Mesothelial cell of epicardium (in vitro differentiated cells): ENCODE measurements at regions not wholly inside any gene's neighbourhood (a gene's known extent, or its start where the extent isn't known, plus 50 kb on each side); places are given as distances from the start of the nearest gene placed in this dataset.
A peak's percentile ranks its signal among the peaks of the same experiment; 100 is the strongest.

Experiments used
- DNase-seq, 2 experiments: peaks; one replicate each; pipeline ENCODE4 v3.0.0; 2021; ENCODE audit warnings: low spot score in 2 of 2; ENCODE audit not compliant: unreplicated experiment in 2 of 2
- H3K27ac Mint-ChIP-seq: 2 replicates; pipeline ENCODE4 v1.8.0; 2021; ENCODE audit warnings: mixed read lengths
- H3K27me3 Mint-ChIP-seq: 2 replicates; pipeline ENCODE4 v1.8.0; 2021; ENCODE audit warnings: low read depth, mixed read lengths
- H3K36me3 Mint-ChIP-seq: 2 replicates; pipeline ENCODE4 v1.8.0; 2021; ENCODE audit warnings: mixed read lengths
- H3K4me1 Mint-ChIP-seq: 2 replicates; pipeline ENCODE4 v1.8.0; 2021; ENCODE audit warnings: mixed read lengths
- H3K4me3 Mint-ChIP-seq: 2 replicates; pipeline ENCODE4 v1.8.0; 2021; ENCODE audit warnings: mild to moderate bottlenecking, moderate library complexity, mixed read lengths
- H3K9me3 Mint-ChIP-seq: 2 replicates; pipeline ENCODE4 v1.8.0; 2021; ENCODE audit warnings: mixed read lengths
- CTCF ChIP-seq: fragments of 200-600 bp; sonication (generic); IDR thresholded peaks from one replicate; pipeline ENCODE4 v1.5.0; 2021; ENCODE audit warnings: antibody characterized with exemption; ENCODE audit not compliant: unreplicated experiment

- Mint-ChIP-seq H3K27ac (no peak overlapping the region), H3K9me3 (no peaks in the 10 kb centered on the region), H3K27me3 (no peaks in the 10 kb centered on the region), H3K4me3 (no peak overlapping the region), H3K4me1 (peaks cover 33% of the 10 kb centered on the region), H3K36me3 (no peaks in the 10 kb centered on the region)
- DNase-seq, result no peak
- no peak for TF ChIP-seq CTCF
Observed at GRCh38 chr14:27072589-27072988, 474.8 kb upstream of the NOVA1 start.

DNA sequence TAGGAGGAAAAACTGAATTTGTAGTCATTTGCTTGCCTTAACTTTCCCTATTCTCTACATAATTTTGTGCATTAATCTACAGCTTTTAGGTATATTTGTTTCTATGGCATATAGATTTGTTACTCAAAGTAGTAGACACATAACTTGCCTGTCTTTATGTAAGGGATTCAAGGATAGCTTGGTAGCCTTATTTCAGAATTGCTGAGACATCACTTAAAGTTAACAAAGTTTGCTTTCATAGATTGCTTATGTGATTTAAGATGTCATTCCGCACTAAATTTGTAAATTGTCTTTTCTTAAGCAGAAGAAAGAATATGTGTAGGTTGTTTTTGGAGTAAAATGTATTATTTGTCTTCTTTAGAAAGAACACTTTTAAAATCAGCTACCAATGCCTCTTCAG lies 477.7 kb upstream of the NOVA1 start:
- H3K9me3 Mint-ChIP-seq, result peaks cover 7% of the 10 kb centered on the region
- DNase-seq, result no peak
- no peak for TF ChIP-seq CTCF
- no peak overlapping the region for H3K4me3 Mint-ChIP-seq
- no peaks in the 10 kb centered on the region for H3K27me3 Mint-ChIP-seq
- peaks cover 44% of the 10 kb centered on the region for H3K4me1 Mint-ChIP-seq
- H3K27ac Mint-ChIP-seq, result no peak overlapping the region
- H3K36me3 Mint-ChIP-seq, result no peaks in the 10 kb centered on the region

- Mint-ChIP-seq H3K4me1 (peaks cover 44% of the 10 kb centered on the region), H3K9me3 (peaks cover 7% of the 10 kb centered on the region), H3K4me3 (no peak overlapping the region), H3K27me3 (no peaks in the 10 kb centered on the region), H3K36me3 (no peaks in the 10 kb centered on the region), H3K27ac (peak overlapping the region; percentile 28)
- no peak for DNase-seq
- TF ChIP-seq CTCF, result no peak
Observed at GRCh38 chr14:27077214-27077613, 479.4 kb upstream of the NOVA1 start.

DNA sequence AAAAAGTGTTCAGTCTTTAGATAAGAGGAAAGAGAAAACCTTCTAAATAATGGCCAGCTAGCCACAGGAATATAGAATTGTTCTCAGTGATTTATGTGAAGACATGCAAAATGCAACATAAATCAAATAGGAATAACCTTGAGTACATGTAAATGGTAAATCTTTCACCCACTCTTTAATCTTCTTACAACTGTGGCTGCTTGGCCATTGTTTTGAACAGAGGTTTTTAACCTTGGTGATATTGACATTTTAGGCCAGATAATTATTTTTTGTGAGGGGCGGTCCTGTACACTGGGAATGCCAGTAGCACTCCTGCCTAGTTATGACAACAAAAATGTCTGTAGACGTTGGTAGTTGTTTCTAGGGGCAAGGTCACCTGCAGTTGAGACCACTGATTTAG lies 479.9 kb upstream of the NOVA1 start:
- DNase-seq, result no peak
- H3K4me1 Mint-ChIP-seq, result peaks cover 44% of the 10 kb centered on the region
- TF ChIP-seq CTCF, result no peak
- no peaks in the 10 kb centered on the region for H3K36me3 Mint-ChIP-seq
- H3K27me3 Mint-ChIP-seq, result no peaks in the 10 kb centered on the region
- H3K27ac Mint-ChIP-seq, result peak overlapping the region; percentile 28
- no peak overlapping the region for H3K4me3 Mint-ChIP-seq
- peaks cover 11% of the 10 kb centered on the region for H3K9me3 Mint-ChIP-seq

GRCh38 chr14:27078191-27078590 lies 480.4 kb upstream of the NOVA1 start:
- Mint-ChIP-seq H3K36me3 (no peaks in the 10 kb centered on the region), H3K4me3 (no peak overlapping the region), H3K27me3 (no peaks in the 10 kb centered on the region), H3K9me3 (peaks cover 15% of the 10 kb centered on the region), H3K4me1 (peaks cover 44% of the 10 kb centered on the region), H3K27ac (peak overlapping the region; percentile 28)
- DNase-seq, result no peak
- no peak for TF ChIP-seq CTCF

DNA sequence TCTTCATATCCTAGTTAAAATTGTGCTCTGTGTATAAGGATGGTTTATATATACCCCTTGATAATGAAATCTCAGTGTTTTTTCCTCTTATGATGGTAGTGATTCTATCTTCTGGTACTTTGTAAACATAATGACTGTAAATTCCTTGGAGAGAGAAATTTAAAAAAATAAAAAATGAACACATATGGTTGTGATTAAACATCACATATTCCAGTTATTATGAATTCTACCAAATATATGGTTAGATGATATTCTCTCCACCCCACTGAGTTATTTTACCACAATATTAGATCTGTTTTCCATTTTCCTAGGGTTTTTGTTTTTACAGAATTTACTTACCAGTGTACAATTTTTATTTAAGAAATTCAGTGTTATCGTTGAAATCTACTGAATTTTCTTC lies 481.9 kb upstream of the NOVA1 start:
- Mint-ChIP-seq H3K36me3 (no peaks in the 10 kb centered on the region), H3K9me3 (peaks cover 15% of the 10 kb centered on the region), H3K27ac (no peak overlapping the region), H3K4me3 (no peak overlapping the region), H3K4me1 (peaks cover 47% of the 10 kb centered on the region), H3K27me3 (no peaks in the 10 kb centered on the region)
- DNase-seq, result no peak
- no peak for TF ChIP-seq CTCF
